ENCODE measurements at regions not wholly inside any gene's neighbourhood (a gene's known extent, or its start where the extent isn't known, plus 50 kb on each side); places are given as distances from the start of the nearest gene placed in this dataset.

GRCh38 chr7:79806161-79806734 lies 328.4 kb upstream of the GNAI1 start:
- Histone ChIP-seq H2AFZ (ENCODE audit: insufficient read depth, low read depth, low read length, poor library complexity, severe bottlenecking) (no peak overlapping the region), H3K27ac (ENCODE audit: low read length in 2 of 2) (no peak overlapping the region), H3K36me3 (replicated peaks in 1 of 2; ENCODE audit: control extremely low read depth in 1 of 2, control insufficient read depth in 1 of 2, extremely low read depth in 1 of 2, insufficient read depth in 2 of 2, low read length in 1 of 2) (no peaks in the 10 kb centered on the region), H3K9me3 (ENCODE audit: control extremely low read depth in 1 of 3, control insufficient read depth in 2 of 3, insufficient read depth in 1 of 3, low read length in 2 of 3) (no peaks in the 10 kb centered on the region), H4K20me1 (ENCODE audit: control insufficient read depth, insufficient read depth, low read length, poor library complexity, severe bottlenecking) (no peaks in the 10 kb centered on the region), H3K4me2 (replicated peaks; ENCODE audit: low read depth, low read length, poor library complexity, severe bottlenecking) (no peak overlapping the region), H3K4me1 (ENCODE audit: control insufficient read depth in 2 of 2, insufficient read depth in 2 of 2, low read length in 2 of 2) (no peaks in the 10 kb centered on the region), H3K79me2 (ENCODE audit: control insufficient read depth, insufficient read depth, low read length) (no peaks in the 10 kb centered on the region), H3K4me3 (ENCODE audit: control extremely low read depth in 1 of 5, extremely low read depth in 1 of 5, insufficient read depth in 1 of 5, low read depth in 2 of 5, low read length in 4 of 5) (no peak overlapping the region), H3K9ac (ENCODE audit: low read length) (no peak overlapping the region), H3K27me3 (replicated peaks in 1 of 4; ENCODE audit: control extremely low read depth in 1 of 4, control insufficient read depth in 3 of 4, insufficient read depth in 4 of 4, low read length in 3 of 4) (no peaks in the 10 kb centered on the region)
- Mint-ChIP-seq H3K4me3 (no peak overlapping the region), H3K27ac (no peak overlapping the region), H3K9me3 (ENCODE audit: insufficient read depth) (peaks cover 6% of the 10 kb centered on the region), H3K27me3 (no peaks in the 10 kb centered on the region), H3K4me1 (no peaks in the 10 kb centered on the region)
- intact Hi-C loops (cut with micrococcal nuclease), result no loop called here
- TF ChIP-seq, protein P1, sequence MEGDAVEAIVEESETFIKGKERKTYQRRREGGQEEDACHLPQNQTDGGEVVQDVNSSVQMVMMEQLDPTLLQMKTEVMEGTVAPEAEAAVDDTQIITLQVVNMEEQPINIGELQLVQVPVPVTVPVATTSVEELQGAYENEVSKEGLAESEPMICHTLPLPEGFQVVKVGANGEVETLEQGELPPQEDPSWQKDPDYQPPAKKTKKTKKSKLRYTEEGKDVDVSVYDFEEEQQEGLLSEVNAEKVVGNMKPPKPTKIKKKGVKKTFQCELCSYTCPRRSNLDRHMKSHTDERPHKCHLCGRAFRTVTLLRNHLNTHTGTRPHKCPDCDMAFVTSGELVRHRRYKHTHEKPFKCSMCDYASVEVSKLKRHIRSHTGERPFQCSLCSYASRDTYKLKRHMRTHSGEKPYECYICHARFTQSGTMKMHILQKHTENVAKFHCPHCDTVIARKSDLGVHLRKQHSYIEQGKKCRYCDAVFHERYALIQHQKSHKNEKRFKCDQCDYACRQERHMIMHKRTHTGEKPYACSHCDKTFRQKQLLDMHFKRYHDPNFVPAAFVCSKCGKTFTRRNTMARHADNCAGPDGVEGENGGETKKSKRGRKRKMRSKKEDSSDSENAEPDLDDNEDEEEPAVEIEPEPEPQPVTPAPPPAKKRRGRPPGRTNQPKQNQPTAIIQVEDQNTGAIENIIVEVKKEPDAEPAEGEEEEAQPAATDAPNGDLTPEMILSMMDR (IDR thresholded peaks at IDR 0.05), result no peak
- no peak for TF ChIP-seq EZH2 (IDR thresholded peaks at IDR 0.05; ENCODE audit: borderline replicate concordance, insufficient read depth, low read depth, low read length, poor library complexity, severe bottlenecking)
- CTCF ChIA-PET, result no interaction called here
- ATAC-seq (ENCODE audit: low read depth) (no peak), DNase-seq (no peak)
- POLR2A ChIA-PET, result no interaction called here
- WGBS (ENCODE audit: insufficient coverage), result no CpG with 5 or more reads among the region's 6 CpGs

GRCh38 chr7:79790656-79791262 lies 337.3 kb upstream of the MAGI2 start:
- Histone ChIP-seq H3K4me1 (ENCODE audit: control insufficient read depth in 2 of 2, insufficient read depth in 2 of 2, low read length in 2 of 2) (no peaks in the 10 kb centered on the region), H3K4me3 (ENCODE audit: control extremely low read depth in 1 of 5, extremely low read depth in 1 of 5, insufficient read depth in 1 of 5, low read depth in 2 of 5, low read length in 4 of 5) (no peak overlapping the region), H3K79me2 (ENCODE audit: control insufficient read depth, insufficient read depth, low read length) (no peaks in the 10 kb centered on the region), H4K20me1 (ENCODE audit: control insufficient read depth, insufficient read depth, low read length, poor library complexity, severe bottlenecking) (no peaks in the 10 kb centered on the region), H3K9me3 (ENCODE audit: control extremely low read depth in 1 of 3, control insufficient read depth in 2 of 3, insufficient read depth in 1 of 3, low read length in 2 of 3) (no peaks in the 10 kb centered on the region), H3K27ac (ENCODE audit: low read length in 2 of 2) (no peak overlapping the region), H3K4me2 (replicated peaks; ENCODE audit: low read depth, low read length, poor library complexity, severe bottlenecking) (no peak overlapping the region), H3K36me3 (replicated peaks in 1 of 2; ENCODE audit: control extremely low read depth in 1 of 2, control insufficient read depth in 1 of 2, extremely low read depth in 1 of 2, insufficient read depth in 2 of 2, low read length in 1 of 2) (no peaks in the 10 kb centered on the region), H2AFZ (ENCODE audit: insufficient read depth, low read depth, low read length, poor library complexity, severe bottlenecking) (no peak overlapping the region), H3K27me3 (replicated peaks in 1 of 4; ENCODE audit: control extremely low read depth in 1 of 4, control insufficient read depth in 3 of 4, insufficient read depth in 4 of 4, low read length in 3 of 4) (no peaks in the 10 kb centered on the region), H3K9ac (ENCODE audit: low read length) (no peak overlapping the region)
- DNase-seq (no peak), ATAC-seq (ENCODE audit: low read depth) (no peak)
- 86% methylated on average over 3 of the region's 6 CpGs for WGBS (ENCODE audit: insufficient coverage)
- intact Hi-C loops (cut with micrococcal nuclease), result no loop called here
- Mint-ChIP-seq H3K4me1 (no peaks in the 10 kb centered on the region), H3K27me3 (no peaks in the 10 kb centered on the region), H3K27ac (no peak overlapping the region), H3K9me3 (ENCODE audit: insufficient read depth) (no peaks in the 10 kb centered on the region), H3K4me3 (no peak overlapping the region)
- CTCF ChIA-PET, result no interaction called here
- POLR2A ChIA-PET, result no interaction called here
- TF ChIP-seq, protein P1 (IDR thresholded peaks at IDR 0.05), result no peak
- no peak for TF ChIP-seq EZH2 (IDR thresholded peaks at IDR 0.05; ENCODE audit: borderline replicate concordance, insufficient read depth, low read depth, low read length, poor library complexity, severe bottlenecking)

All from B cell (primary cell).